NB4 (cell line): ENCODE measurements at regions not wholly inside any gene's neighbourhood (a gene's known extent, or its start where the extent isn't known, plus 50 kb on each side); places are given as distances from the start of the nearest gene placed in this dataset.

Experiments
- DNase-seq: peaks from one replicate; pipeline ENCODE4 v3.0.0; 2010; ENCODE audit warnings: low read depth
- H3K4me3 ChIP-seq: one replicate; pipeline ENCODE4 v1.5.1; 2011; ENCODE audit warnings: mild to moderate bottlenecking, low read depth, low read length, moderate library complexity
- CTCF ChIP-seq: IDR thresholded peaks from one replicate; pipeline ENCODE4 v1.5.1; 2012; ENCODE audit warnings: low read depth, low read length
- MAX ChIP-seq: IDR thresholded peaks from 2 replicates; pipeline ENCODE4 v1.6.1; 2011; ENCODE audit warnings: low read depth, low read length
- MYC ChIP-seq: IDR thresholded peaks from 2 replicates; pipeline ENCODE4 v1.6.1; 2011; ENCODE audit warnings: low read depth, low read length
- POLR2A ChIP-seq: IDR thresholded peaks from 2 replicates; pipeline ENCODE4 v1.6.1; 2011; ENCODE audit warnings: mild to moderate bottlenecking; ENCODE audit not compliant: insufficient read length; ENCODE audit errors: extremely low read depth

- no peak overlapping the region for H3K4me3 ChIP-seq
- DNase-seq: no peak
- TF ChIP-seq MYC (no peak), CTCF (no peak), POLR2A (no peak), MAX (no peak)
Measured at GRCh38 chr12:113612076-113612728, 140.5 kb upstream of the LHX5 start.

- no peak for TF ChIP-seq POLR2A
- no peak for TF ChIP-seq MAX
- TF ChIP-seq MYC: no peak
- no peak for TF ChIP-seq CTCF
- no peak for DNase-seq
- no peak overlapping the region for H3K4me3 ChIP-seq
Measured at GRCh38 chr12:113611652-113612051, 140.0 kb upstream of the LHX5 start.

GRCh38 chr12:113610698-113611097 lies 139.0 kb upstream of the LHX5 start:
- no peak for TF ChIP-seq MAX
- no peak for TF ChIP-seq CTCF
- TF ChIP-seq POLR2A: no peak
- TF ChIP-seq MYC: no peak
- H3K4me3 ChIP-seq: no peak overlapping the region

GRCh38 chr12:113609692-113610469 lies 138.2 kb upstream of the LHX5 start:
- H3K4me3 ChIP-seq: no peak overlapping the region
- TF ChIP-seq MYC: no peak
- no peak for TF ChIP-seq CTCF
- TF ChIP-seq MAX: no peak
- TF ChIP-seq POLR2A: no peak
- DNase-seq: no peak

More at GRCh38 chr12:113610698-113611097, 139.0 kb upstream of the LHX5 start:
- no peak for DNase-seq

- no peak for TF ChIP-seq MYC
- no peak for TF ChIP-seq POLR2A
- no peak for TF ChIP-seq CTCF
- no peak overlapping the region for H3K4me3 ChIP-seq
- no peak for DNase-seq
Measured at GRCh38 chr12:113604666-113605065, 133.0 kb upstream of the LHX5 start.
